ENCODE measurements at regions not wholly inside any gene's neighbourhood (a gene's known extent, or its start where the extent isn't known, plus 50 kb on each side); places are given as distances from the start of the nearest gene placed in this dataset.

- Histone ChIP-seq H3K27ac (no peak overlapping the region), H3K9me3 (no peaks in the 10 kb centered on the region), H3K4me3 (no peak overlapping the region), H3K27me3 (replicated peaks; ENCODE audit: insufficient read depth) (no peaks in the 10 kb centered on the region), H3K4me1 (replicated peaks) (no peaks in the 10 kb centered on the region), H3K36me3 (no peaks in the 10 kb centered on the region)
- intact Hi-C loops (cut with DNase I): no loop called here
- 79% methylated on average over 5 of the region's 5 CpGs for WGBS
- no peak for TF ChIP-seq POLR2A (IDR thresholded peaks at IDR 0.05)
- no peak for TF ChIP-seq POLR2AphosphoS5 (IDR thresholded peaks at IDR 0.05)
- DNase-seq (ENCODE audit: low spot score): no peak
Measured at GRCh38 chr2:120461092-120461491, 115.2 kb downstream of the INHBB start.

DNA sequence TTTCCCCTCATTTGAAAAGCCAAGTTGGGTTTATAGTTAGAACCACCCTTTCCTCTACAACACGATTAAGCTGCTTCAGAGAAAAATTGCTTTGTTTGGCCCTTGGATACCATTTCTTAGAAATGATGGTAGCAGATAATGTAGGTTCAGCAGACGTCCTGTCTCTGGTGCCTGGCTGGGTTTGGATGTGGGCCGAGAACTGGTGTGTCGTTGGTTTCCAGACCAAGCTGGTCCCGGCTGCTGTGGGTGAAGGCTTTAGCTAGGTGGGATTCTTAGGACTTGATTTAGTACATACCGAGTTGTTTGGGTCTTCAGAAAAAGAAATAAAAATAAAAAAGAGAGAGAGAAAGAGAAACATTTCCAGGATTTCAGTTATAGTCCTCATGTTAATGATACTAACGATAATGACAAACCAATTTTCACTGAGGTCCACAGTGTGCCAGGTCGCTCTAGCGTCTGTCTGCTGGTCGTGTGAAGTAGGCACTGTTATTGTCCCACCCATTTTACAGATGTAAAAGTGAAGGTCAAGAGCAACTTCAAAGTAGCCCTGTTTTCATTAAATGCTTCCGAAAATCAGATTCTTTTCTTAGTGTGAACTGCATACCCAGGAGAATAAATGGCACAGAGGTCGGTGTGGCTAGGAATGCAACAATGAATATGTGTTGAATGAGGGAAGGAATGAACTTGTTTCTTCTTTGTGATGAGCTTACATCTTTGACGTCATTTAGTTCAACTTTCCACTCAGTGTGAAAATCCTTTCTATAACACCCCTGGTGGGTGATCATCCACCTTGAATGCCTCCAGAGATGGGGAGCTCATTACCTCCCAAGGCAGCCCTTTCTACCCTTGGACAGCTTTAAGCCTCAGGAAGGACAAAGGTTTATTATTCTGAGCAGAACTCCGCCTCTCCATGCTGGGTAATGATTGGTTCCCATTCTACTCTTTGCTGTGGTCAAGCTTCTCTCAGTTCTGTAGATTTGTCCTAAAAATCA, 115.9 kb downstream of the INHBB start:
- H3K36me3 ChIP-seq: no peaks in the 10 kb centered on the region
- TF ChIP-seq POLR2A (IDR thresholded peaks at IDR 0.05): no peak
- no peak for TF ChIP-seq POLR2AphosphoS5 (IDR thresholded peaks at IDR 0.05)
- no peak for TF ChIP-seq CTCF (IDR thresholded peaks at IDR 0.05)
- no peaks in the 10 kb centered on the region for H3K4me1 ChIP-seq (replicated peaks)
- intact Hi-C loops (cut with DNase I): no loop called here
- WGBS: 77% methylated on average over 14 of the region's 14 CpGs
- DNase-seq (ENCODE audit: low spot score): no peak
- no peak overlapping the region for H3K27ac ChIP-seq
- H3K4me3 ChIP-seq: no peak overlapping the region
- no peaks in the 10 kb centered on the region for H3K9me3 ChIP-seq
- no peaks in the 10 kb centered on the region for H3K27me3 ChIP-seq (replicated peaks; ENCODE audit: insufficient read depth)

DNA sequence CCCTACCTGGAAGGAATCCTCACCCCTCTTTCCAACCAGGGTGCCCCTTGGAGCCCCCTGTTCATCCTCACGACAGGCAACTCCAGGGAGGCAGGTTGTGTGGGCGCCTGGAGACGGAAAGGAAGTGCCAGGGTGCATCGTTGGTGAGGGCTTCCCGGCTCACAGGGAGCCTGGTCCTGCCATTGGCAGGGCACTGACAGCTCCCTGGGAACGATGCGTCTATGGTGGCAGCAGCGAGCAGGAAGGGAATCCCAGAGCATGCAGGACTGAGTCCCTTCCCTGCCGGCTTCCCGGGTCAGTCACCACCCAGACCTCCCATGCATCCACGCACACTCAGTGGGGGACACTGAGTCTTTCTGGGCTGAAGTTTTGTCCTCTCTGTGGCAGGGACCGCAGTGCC, 117.6 kb downstream of the INHBB start:
- Histone ChIP-seq H3K4me3 (no peak overlapping the region), H3K36me3 (no peaks in the 10 kb centered on the region), H3K9me3 (no peaks in the 10 kb centered on the region), H3K4me1 (replicated peaks) (no peaks in the 10 kb centered on the region), H3K27me3 (replicated peaks; ENCODE audit: insufficient read depth) (no peaks in the 10 kb centered on the region), H3K27ac (no peak overlapping the region)
- WGBS: 65% methylated on average over 12 of the region's 12 CpGs
- intact Hi-C loops (cut with DNase I): no loop called here
- no peak for DNase-seq (ENCODE audit: low spot score)
- TF ChIP-seq POLR2A (IDR thresholded peaks at IDR 0.05) (no peak), POLR2AphosphoS5 (IDR thresholded peaks at IDR 0.05) (no peak), CTCF (IDR thresholded peaks at IDR 0.05) (no peak)

DNA sequence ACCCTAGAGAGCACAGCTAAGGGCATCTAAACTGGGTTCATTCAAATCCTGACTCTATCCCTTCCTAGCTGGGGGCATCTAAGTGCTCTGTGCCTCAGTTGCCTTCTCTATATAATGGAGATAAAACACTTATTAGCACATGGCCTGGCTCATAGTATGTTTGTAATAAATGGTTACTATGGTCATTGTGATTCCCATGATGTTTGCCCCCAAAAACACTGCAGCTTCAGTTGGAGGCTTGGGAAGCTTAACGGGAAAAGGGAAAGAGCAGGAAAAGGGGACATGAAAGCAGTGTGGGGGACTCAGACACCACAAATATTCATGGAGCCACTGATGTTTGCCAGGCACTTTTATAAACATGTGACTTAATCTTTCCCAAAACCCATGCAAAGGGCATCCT, 118.1 kb downstream of the INHBB start:
- 0% methylated on average over 1 of the region's 1 CpG for WGBS
- Histone ChIP-seq H3K4me3 (no peak overlapping the region), H3K27me3 (replicated peaks; ENCODE audit: insufficient read depth) (no peaks in the 10 kb centered on the region), H3K27ac (no peak overlapping the region), H3K4me1 (replicated peaks) (no peaks in the 10 kb centered on the region), H3K36me3 (no peaks in the 10 kb centered on the region), H3K9me3 (no peaks in the 10 kb centered on the region)
- no peak for TF ChIP-seq POLR2A (IDR thresholded peaks at IDR 0.05)
- no peak for TF ChIP-seq POLR2AphosphoS5 (IDR thresholded peaks at IDR 0.05)
- TF ChIP-seq CTCF (IDR thresholded peaks at IDR 0.05): no peak
- intact Hi-C loops (cut with DNase I): no loop called here
- DNase-seq (ENCODE audit: low spot score): no peak

DNA sequence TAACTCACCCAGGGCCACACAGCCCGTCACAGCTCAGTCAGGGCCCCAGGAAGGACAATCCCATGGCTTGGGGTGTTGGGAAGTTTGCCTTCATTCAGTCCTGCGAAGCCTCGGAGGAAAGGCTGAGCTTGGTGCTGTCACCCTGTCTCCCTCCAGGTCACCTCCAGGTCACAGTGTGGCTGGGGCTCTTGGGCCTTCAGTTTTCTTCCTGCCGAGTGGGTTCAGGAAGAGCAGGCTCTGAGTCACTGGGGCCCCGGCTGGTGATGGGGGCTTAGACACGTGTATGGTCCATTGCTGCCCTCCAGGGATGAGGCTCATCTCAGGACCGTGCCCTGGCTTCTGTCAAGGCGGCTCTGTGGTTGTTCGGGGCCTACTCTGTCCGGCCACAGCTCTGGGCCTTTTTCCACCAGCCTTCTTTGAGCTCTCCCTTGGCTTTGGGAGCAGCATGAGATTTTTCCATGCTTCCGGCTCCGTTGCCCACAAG, 118.6 kb downstream of the INHBB start:
- Histone ChIP-seq H3K27ac (no peak overlapping the region), H3K4me3 (no peak overlapping the region), H3K9me3 (no peaks in the 10 kb centered on the region), H3K27me3 (replicated peaks; ENCODE audit: insufficient read depth) (no peaks in the 10 kb centered on the region), H3K36me3 (no peaks in the 10 kb centered on the region), H3K4me1 (replicated peaks) (no peaks in the 10 kb centered on the region)
- 87% methylated on average over 12 of the region's 12 CpGs for WGBS
- intact Hi-C loops (cut with DNase I): no loop called here
- TF ChIP-seq CTCF (IDR thresholded peaks at IDR 0.05) (no peak), POLR2AphosphoS5 (IDR thresholded peaks at IDR 0.05) (no peak), POLR2A (IDR thresholded peaks at IDR 0.05) (no peak)
- no peak for DNase-seq (ENCODE audit: low spot score)
